ENCODE measurements at regions not wholly inside any gene's neighbourhood (a gene's known extent, or its start where the extent isn't known, plus 50 kb on each side); places are given as distances from the start of the nearest gene placed in this dataset.
"Not testable (repeated sequence)": the region's sequence is repeated elsewhere in the genome, so short reads cannot be mapped to it uniquely, and the experiment has no call there.

GRCh38 chr6:137654365-137654981 lies 160.3 kb upstream of the OLIG3 start:
- DNase-seq (ENCODE audit: extremely low read depth in 1 of 2, low read depth in 1 of 2): no peak

- no peak for DNase-seq (ENCODE audit: extremely low read depth in 1 of 2, low read depth in 1 of 2)
Measured at GRCh38 chr6:137655291-137655690, 161.1 kb upstream of the OLIG3 start.

DNA sequence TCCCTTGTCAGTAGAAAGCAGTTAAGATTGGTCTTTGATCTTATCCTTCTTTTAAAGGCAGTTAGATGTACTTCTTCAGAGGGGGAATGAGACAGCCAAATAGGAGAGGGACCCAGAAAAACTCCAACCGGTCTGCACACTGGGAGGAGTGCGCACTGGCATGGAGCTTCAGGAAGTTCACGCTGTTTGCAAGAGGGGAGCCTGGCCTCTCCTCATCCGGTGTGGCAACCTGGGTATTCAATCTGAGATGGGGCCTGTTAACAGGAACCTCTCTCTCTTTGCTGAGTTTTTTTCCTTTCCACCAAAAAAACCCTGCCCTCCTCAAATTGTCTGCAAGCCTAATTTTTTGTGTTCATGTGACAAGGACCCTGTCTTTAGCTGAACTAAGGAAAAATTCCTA lies 162.5 kb upstream of the OLIG3 start:
- DNase-seq (ENCODE audit: extremely low read depth in 1 of 2, low read depth in 1 of 2): no peak

- no peak for DNase-seq (ENCODE audit: extremely low read depth in 1 of 2, low read depth in 1 of 2)
Measured at GRCh38 chr6:137657351-137657911, 163.2 kb upstream of the OLIG3 start.

GRCh38 chr6:137658287-137658686 lies 164.1 kb upstream of the OLIG3 start:
- DNase-seq (ENCODE audit: extremely low read depth in 1 of 2, low read depth in 1 of 2): no peak

GRCh38 chr6:137659871-137660270 lies 165.7 kb upstream of the OLIG3 start:
- DNase-seq (ENCODE audit: extremely low read depth in 1 of 2, low read depth in 1 of 2): no peak

DNA sequence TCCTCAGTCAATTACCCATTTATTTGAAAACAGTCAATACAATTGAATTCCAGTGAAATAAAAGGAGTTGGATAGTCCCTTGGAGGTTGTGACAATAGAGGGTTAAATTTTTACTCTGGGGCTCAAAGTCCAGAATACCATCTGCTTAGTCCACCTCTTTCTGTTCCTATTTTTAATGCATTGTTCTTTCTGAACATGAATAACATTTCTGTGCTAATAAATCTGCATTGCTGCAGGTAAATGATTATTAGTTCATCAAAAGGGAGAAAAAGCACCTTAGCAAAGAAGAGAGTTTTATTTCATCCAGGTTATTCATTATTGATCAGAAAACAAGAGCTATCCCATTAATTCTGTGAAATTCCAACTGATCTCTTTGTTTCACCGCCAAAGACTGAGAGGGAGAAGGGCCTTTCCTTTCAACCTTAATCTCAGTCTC lies 166.1 kb upstream of the OLIG3 start:
- no peak for DNase-seq (ENCODE audit: extremely low read depth in 1 of 2, low read depth in 1 of 2)

DNA sequence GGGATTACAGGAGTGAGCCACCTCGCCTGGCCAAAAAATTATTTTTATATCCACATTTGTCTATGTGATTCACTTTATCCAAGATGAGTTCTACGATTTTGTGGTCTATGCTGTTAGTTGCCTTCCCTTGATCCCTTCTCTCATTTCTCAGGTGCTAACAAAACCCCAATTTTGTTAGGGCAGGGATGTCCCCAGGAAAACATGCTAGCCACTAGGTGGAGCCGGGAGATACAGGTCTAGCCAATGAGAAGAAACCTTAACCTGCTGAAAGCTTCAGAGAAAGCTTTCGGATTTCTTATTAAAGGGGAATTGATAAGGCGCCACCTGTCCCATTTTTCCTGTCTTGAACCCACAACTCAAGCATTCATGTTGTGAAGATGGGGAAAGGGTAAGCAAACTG lies 167.4 kb upstream of the OLIG3 start:
- peak; percentile 5 to 37 for DNase-seq (ENCODE audit: extremely low read depth in 1 of 2, low read depth in 1 of 2)

DNA sequence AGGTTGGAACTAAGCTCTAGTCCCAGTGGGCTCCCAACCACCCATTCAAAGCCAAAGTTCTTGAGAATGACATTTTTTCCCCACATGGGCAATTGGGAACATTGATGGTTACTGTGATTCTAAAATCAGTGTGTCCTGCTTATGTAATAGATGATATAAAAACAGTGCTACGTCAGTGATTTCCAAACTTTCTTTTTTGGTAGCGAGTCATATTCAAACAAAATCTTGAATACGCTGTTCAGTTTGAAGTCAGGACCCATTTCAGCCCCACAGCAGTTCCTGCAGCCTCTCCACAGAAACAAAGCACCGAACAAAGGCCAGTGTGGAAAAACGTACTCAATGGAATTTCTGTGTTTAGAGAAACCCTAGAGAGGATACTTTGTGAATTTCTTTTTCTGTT lies 170.0 kb upstream of the OLIG3 start:
- DNase-seq (ENCODE audit: extremely low read depth in 1 of 2, low read depth in 1 of 2): no peak

- DNase-seq (ENCODE audit: extremely low read depth in 1 of 2, low read depth in 1 of 2): no peak
Measured at GRCh38 chr6:137665342-137665934, 171.2 kb upstream of the OLIG3 start.

DNA sequence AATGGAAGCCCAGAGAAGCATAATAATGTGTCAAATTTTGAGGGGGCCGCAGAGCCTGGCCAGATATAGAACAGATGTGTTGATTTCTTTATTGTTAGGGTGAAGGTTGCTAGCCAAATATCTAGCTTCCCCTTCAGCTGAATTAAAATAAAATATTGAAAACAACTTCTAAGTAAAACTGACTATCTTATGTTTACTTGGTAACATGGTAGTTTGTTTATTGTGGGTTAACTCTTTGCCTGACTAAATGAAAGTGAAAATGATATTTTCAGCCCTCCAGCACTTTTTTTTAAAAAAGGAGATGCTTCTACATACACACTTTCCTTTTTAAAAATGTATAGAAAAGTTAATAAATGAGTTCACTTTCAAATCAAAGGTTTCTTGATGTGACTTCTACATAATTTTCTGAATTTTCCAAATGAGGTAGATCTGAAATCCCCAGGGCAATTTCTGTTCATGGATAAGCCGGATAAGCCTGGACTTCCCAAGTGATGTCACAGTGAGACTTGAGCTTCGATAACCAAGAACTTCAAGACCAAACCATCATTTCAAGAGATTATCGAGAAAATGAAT lies 172.1 kb upstream of the OLIG3 start:
- DNase-seq (ENCODE audit: extremely low read depth in 1 of 2, low read depth in 1 of 2): no peak

DNA sequence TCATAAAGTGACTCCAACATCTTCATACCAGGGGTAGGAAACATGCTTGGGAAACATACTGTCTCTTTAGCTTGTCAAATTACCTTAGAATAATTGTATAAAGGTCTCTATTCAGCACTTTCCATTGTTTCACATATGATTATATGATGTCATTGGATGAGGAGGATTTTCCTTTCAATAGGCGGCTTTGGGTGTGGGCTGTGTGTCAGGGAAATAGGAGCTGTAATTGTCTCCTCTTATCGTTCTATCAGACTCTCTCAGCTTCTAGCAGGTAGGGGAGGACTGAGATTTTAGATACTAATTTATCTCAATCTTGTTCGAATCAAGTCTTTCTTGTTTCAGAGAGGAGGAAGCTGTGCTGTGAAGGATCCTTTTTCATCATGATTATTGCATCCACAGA lies 179.4 kb upstream of the OLIG3 start:
- no peak for DNase-seq (ENCODE audit: extremely low read depth in 1 of 2, low read depth in 1 of 2)

DNA sequence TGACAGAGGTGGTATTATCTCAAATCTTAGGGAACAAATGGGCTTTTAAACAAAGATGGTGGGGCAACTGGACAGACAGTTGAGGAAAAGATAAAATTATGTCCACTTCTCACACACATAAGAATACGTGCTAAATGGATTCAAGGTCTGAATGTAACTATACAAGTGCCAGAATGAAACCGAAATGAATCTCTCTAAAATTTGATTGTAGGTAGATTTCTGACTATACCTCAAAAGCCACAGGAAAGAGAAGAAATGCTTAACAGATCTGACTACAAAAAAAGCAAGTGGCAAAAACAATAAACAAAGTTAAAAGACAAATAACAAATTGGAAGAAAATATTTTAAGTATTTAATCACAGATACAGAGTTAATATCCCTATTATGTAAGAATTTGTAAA lies 182.7 kb upstream of the OLIG3 start:
- DNase-seq (ENCODE audit: extremely low read depth in 1 of 2, low read depth in 1 of 2): no peak

- no peak for DNase-seq (ENCODE audit: extremely low read depth in 1 of 2, low read depth in 1 of 2)
Measured at GRCh38 chr6:137677709-137678108, 183.5 kb upstream of the OLIG3 start.

GRCh38 chr6:137678451-137678850 lies 184.3 kb upstream of the OLIG3 start:
- no peak for DNase-seq (ENCODE audit: extremely low read depth in 1 of 2, low read depth in 1 of 2)

- no peak for DNase-seq (ENCODE audit: extremely low read depth in 1 of 2, low read depth in 1 of 2)
Measured at GRCh38 chr6:137680705-137681346, 186.2 kb upstream of the TNFAIP3 start.

- no peak for DNase-seq (ENCODE audit: extremely low read depth in 1 of 2, low read depth in 1 of 2)
Measured at GRCh38 chr6:137681445-137682009, 185.5 kb upstream of the TNFAIP3 start.

DNA sequence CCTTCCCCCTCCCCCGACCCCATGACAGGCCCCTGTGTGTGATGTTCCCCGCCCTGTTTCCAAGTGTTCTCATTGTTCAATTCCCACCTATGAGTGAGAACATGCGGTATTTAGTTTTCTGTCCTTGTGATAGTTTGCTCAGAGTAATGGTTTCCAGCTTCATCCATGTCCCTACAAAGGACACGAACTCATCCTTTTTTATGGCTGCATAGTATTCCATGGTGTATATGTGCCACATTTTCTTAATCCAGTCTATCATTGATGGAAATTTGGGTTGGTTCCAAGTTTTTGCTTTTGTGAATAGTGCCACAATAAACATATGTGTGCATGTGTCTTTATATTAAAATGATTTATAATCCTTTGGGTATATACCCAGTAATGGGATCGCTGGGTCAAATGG lies 184.4 kb upstream of the TNFAIP3 start:
- not testable (repeated sequence) for DNase-seq (ENCODE audit: extremely low read depth in 1 of 2, low read depth in 1 of 2)

DNA sequence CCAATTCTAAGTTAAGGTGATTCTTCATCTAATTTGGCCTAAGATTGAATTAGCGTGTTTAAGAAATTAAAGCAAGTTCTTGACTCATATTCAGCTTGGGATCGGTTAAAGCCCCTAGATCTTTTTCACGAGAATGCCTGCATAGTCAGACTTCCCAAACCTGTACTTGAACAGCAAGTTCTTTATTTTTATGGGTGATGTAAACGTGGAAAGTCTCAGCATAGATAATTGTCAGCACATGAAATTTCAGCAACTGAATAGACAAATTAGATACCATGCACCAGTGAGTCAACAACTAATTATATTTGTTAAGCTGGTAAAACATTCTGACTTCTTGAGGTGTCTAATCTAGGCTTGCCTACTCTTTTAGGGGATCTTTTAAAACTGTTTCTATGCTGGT lies 183.1 kb upstream of the TNFAIP3 start:
- no peak for DNase-seq (ENCODE audit: extremely low read depth in 1 of 2, low read depth in 1 of 2)

DNA sequence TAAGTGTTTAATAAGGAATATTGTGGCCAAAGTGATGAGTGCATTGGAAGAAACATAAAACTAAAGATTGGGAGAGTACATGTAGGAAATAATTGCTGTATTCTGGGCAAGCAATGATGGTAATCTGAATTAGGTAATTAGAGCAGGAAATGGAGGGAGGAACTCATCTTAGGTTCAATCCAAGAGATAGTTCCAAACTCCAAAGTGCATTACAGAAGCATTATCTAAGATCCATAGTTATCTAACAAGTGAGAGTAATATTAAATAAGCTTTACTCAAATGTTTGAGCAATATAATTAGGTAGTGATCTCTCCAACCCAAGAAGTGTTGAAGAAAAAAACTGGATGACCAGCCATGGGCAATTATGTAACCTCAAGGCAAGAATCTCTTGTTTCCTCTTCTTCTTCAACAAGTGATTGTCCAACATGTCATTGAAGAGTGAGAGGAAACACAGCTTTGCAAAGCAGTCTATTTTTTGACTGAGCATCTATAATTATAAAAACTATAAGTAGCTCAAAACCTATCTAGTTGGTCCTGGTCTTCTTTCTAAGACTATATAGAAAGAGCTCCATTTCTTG lies 181.2 kb upstream of the TNFAIP3 start:
- DNase-seq (ENCODE audit: extremely low read depth in 1 of 2, low read depth in 1 of 2): no peak

DNA sequence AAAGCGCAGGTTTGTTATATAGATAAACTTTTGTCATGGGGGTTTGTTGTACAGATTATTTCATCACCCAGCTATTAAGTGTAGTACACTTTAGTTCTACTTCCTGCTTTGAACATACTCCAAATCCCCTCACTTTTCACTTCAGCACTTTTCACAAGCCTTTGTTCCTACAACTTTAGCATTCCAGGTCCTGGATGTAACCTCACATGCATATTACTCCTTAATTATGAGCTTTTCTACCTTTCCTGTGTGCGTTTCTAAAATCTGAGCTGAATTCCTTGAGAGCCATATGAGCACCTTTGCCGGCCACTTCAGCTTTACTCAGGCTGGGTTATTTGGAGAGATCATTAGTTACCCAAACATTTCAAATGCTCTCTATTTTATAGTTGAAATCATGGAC lies 179.2 kb upstream of the TNFAIP3 start:
- DNase-seq (ENCODE audit: extremely low read depth in 1 of 2, low read depth in 1 of 2): no peak

All from activated CD8-positive, alpha-beta memory T cell treated with anti-CD3 and anti-CD28 coated beads for 1 hour (primary cell).